Common myeloid progenitor, CD34-positive (primary cell): ENCODE measurements at regions not wholly inside any gene's neighbourhood (a gene's known extent, or its start where the extent isn't known, plus 50 kb on each side); places are given as distances from the start of the nearest gene placed in this dataset.

Experiments
- CTCF ChIA-PET: fragments of 350-600 bp; sonication (Branson Sonifier 250); formaldehyde crosslinking; loops from one replicate; lab custom pipeline; 2021; ENCODE audit warnings: antibody characterized with exemption; lab: Charles Lee
- POLR2A ChIA-PET: fragments of 350-600 bp; sonication (Branson Sonifier 250); formaldehyde crosslinking; loops from one replicate; lab custom pipeline; 2021; ENCODE audit warnings: antibody characterized with exemption; lab: Charles Lee
- DNase-seq, 3 donors: peaks; one replicate each; pipeline versions ENCODE4 v3.0.0 to v3.0.0-alpha.2; 2013
- H3K27ac ChIP-seq, 2 experiments: 1 replicate in 1 of 2; 2 replicates in 1 of 2; pipeline ENCODE4 v1.7.0; 2013; ENCODE audit warnings: inconsistent platforms in 2 of 2, low read length in 2 of 2, mild to moderate bottlenecking in 2 of 2, low read depth in 1 of 2, moderate library complexity in 1 of 2; ENCODE audit not compliant: severe bottlenecking in 2 of 2, insufficient read depth in 1 of 2, poor library complexity in 1 of 2
- H3K27me3 ChIP-seq, 5 experiments: replicated peaks in 2 of 5; 1 replicate in 3 of 5; 2 replicates in 2 of 5; pipeline versions ENCODE4 v1.6.1 to v1.7.0; 2013; ENCODE audit warnings: low read length in 4 of 5, mild to moderate bottlenecking in 2 of 5, moderate library complexity in 2 of 5, inconsistent platforms in 1 of 5; ENCODE audit not compliant: insufficient read depth in 5 of 5, control insufficient read depth in 4 of 5
- H3K36me3 ChIP-seq, 4 experiments: 1 replicate in 2 of 4; 2 replicates in 2 of 4; pipeline versions ENCODE4 v1.6.1 to v1.7.0; 2013; ENCODE audit warnings: low read length in 3 of 4, control low read depth in 1 of 4, mild to moderate bottlenecking in 1 of 4; ENCODE audit not compliant: control insufficient read depth in 4 of 4, insufficient read depth in 4 of 4
- H3K4me1 ChIP-seq, 4 experiments: 1 replicate in 3 of 4; 2 replicates in 1 of 4; pipeline versions ENCODE4 v1.6.1 to v1.7.1; 2013; ENCODE audit warnings: low read length in 3 of 4, mild to moderate bottlenecking in 3 of 4, control low read depth in 1 of 4, inconsistent platforms in 1 of 4, moderate library complexity in 1 of 4; ENCODE audit not compliant: control insufficient read depth in 4 of 4, insufficient read depth in 4 of 4; ENCODE audit errors: control extremely low read depth in 1 of 4
- H3K4me3 ChIP-seq, 7 experiments: 1 replicate in 4 of 7; 2 replicates in 3 of 7; pipeline versions ENCODE4 v1.5.1 to v1.7.0; 2013; ENCODE audit warnings: mild to moderate bottlenecking in 7 of 7, low read length in 6 of 7, moderate library complexity in 6 of 7, inconsistent platforms in 2 of 7, low read depth in 2 of 7, control low read depth in 1 of 7; ENCODE audit not compliant: insufficient read depth in 4 of 7, control insufficient read depth in 1 of 7; ENCODE audit errors: extremely low read depth in 1 of 7
- H3K9me3 ChIP-seq, 5 experiments: 1 replicate in 4 of 5; 2 replicates in 1 of 5; pipeline versions ENCODE4 v1.6.1 to v1.7.1; 2013; ENCODE audit warnings: low read length in 4 of 5, mild to moderate bottlenecking in 2 of 5, inconsistent platforms in 1 of 5, low read depth in 1 of 5, moderate library complexity in 1 of 5; ENCODE audit not compliant: control insufficient read depth in 4 of 5, insufficient read depth in 2 of 5; ENCODE audit errors: control extremely low read depth in 1 of 5
- WGBS: methylation state at CpG from one replicate; pipeline ENCODE4 v1.1.5; 2013; ENCODE audit not compliant: insufficient coverage; 5-methylcytosine and 5-hydroxymethylcytosine counted together

GRCh38 chr19:30071871-30072270 is 129.8 kb downstream of the URI1 start:
- 100% methylated on average over 10 of the region's 15 CpGs for WGBS
- Histone ChIP-seq H3K4me3 (no peak overlapping the region), H3K27me3 (no peaks in the 10 kb centered on the region), H3K4me1 (peaks cover 0 to 5% (median 1%) of the 10 kb centered on the region in 4 experiments), H3K9me3 (no peaks in the 10 kb centered on the region), H3K27ac (no peak overlapping the region), H3K36me3 (no peaks in the 10 kb centered on the region)
- ChIA-PET CTCF (no interaction called here), POLR2A (no interaction called here)
- no peak for DNase-seq

DNA sequence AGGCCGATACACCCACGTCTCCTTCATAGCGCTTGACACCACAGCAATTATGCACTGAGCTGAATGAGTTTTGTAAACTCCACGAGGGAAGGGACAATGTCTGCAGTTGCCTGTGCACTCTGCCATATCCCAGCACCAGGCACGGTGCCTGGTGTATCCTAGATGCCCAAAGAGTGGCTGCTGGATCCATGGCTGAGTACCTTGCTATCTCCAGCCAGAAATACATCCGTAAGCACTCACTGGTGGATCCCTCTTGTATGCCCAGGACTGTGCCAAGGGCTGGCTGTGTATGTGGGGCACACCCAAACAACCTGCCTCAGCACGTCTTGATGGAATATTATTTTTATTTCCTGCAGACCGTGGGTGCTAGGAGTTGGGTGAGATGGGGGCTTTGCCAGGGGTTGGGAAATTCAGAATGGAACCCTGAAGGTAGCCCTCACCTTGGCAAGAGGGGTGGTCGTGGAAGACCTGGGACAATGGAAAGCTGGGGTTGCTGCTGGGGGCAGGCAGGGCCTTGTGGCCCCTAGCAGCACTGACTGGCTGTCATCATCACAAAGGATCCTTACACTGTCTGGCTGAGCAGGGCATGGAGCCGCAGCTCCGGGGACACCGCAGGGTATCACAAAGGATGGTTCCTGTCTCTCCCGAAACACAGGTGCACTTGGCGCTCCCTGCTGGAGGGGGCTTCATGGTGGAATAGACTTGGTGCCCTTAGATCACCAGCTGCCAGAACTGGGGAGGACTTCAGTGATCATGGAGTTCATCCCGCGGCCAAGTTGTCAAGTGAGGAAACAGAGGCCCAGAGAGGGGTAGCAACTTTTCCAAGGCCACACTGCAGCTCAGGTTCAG is 131.3 kb downstream of the URI1 start:
- POLR2A ChIA-PET: no interaction called here
- DNase-seq: no peak
- Histone ChIP-seq H3K9me3 (no peaks in the 10 kb centered on the region), H3K4me1 (no peaks in the 10 kb centered on the region), H3K36me3 (no peaks in the 10 kb centered on the region), H3K27me3 (peaks cover 0 to 5% (median 0%) of the 10 kb centered on the region in 5 experiments), H3K4me3 (no peak overlapping the region), H3K27ac (no peak overlapping the region)
- WGBS: 97% methylated on average over 15 of the region's 16 CpGs
- CTCF ChIA-PET: no interaction called here

DNA sequence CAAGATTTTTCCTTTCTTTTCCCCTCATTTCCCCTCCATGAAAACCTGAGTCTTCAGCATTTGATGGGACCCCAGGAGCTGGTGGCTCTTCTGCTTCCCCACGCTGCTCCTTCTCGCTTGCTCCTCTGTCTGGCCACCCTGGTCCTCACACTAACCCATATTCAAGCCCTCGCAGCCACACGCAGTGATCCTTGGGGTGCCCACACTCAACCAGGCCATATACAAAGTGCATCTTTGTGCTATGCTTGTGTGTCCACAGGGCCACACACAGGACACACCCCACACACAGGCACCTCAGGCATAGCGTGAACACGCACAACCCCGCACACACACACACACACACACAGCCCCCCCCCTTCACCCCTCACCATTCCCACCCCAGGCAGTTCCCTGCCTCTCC is 132.1 kb downstream of the URI1 start:
- H3K4me1 ChIP-seq: no peaks in the 10 kb centered on the region
- CTCF ChIA-PET: no interaction called here
- 95% methylated on average over 6 of the region's 7 CpGs for whole genome bisulfite sequencing
- no peak overlapping the region for H3K27ac ChIP-seq
- peaks cover 0 to 1% (median 0%) of the 10 kb centered on the region in 5 experiments for H3K9me3 ChIP-seq
- POLR2A ChIA-PET: interaction anchor here (0.6 kb wide), 1 partner anchor 425 kb away, joined by 3 read pairs; no protein-coding TSS in a partner anchor
- peaks cover 0 to 5% (median under 1%) of the 10 kb centered on the region in 5 experiments for H3K27me3 ChIP-seq
- no peaks in the 10 kb centered on the region for H3K36me3 ChIP-seq
- no peak overlapping the region for H3K4me3 ChIP-seq
- DNase-seq: no peak

DNA sequence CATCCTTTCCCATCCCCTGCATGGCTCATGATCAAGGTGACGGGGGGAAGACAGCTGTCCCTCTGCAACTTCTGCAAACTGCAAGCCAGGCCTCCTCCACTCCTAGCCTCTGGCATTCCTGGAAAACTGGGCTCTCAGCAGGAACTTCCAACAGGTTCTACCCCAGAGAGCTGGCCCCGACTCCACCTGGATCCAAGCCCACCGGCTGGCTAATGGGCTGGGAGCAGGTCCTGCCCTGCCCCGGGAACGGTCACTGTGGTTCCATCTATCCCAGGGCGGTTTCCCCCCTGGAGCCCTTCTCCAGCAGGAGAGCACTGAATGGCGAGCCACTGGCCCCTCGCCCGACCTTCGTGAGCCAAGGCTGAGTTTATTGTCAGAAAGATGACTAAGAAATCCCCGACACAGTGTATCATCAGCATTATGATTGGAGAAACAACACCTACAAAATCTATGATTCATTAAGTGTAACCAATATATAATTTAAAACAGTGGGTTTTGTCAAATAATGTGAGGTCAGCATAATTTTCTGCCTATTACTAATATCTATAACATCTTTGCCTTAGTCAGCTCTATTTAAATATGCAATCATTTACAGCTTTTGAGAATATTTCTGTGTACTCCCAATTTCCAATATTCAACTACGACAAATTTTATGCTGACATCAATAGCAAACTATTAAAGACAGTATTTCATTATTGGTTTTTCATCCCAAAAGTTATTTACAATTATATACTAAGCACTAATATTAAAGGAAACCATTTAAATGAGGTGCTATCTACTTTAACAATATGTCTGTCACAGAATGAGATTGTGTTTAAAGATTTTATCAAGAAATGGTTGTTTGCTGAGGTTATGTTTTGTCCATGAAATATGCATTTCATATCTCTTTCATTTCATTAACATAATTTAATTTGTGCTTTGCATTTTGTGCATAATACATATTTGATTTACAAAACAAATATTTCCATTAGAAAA is 133.0 kb downstream of the URI1 start:
- WGBS: 97% methylated on average over 6 of the region's 12 CpGs
- no peak for DNase-seq
- Histone ChIP-seq H3K36me3 (no peaks in the 10 kb centered on the region), H3K4me1 (no peaks in the 10 kb centered on the region), H3K4me3 (no peak overlapping the region), H3K27me3 (peaks cover 0 to 5% (median 2%) of the 10 kb centered on the region in 5 experiments), H3K27ac (no peak overlapping the region), H3K9me3 (peaks cover 0 to 4% (median 0%) of the 10 kb centered on the region in 5 experiments)
- ChIA-PET POLR2A (no interaction called here), CTCF (no interaction called here)

DNA sequence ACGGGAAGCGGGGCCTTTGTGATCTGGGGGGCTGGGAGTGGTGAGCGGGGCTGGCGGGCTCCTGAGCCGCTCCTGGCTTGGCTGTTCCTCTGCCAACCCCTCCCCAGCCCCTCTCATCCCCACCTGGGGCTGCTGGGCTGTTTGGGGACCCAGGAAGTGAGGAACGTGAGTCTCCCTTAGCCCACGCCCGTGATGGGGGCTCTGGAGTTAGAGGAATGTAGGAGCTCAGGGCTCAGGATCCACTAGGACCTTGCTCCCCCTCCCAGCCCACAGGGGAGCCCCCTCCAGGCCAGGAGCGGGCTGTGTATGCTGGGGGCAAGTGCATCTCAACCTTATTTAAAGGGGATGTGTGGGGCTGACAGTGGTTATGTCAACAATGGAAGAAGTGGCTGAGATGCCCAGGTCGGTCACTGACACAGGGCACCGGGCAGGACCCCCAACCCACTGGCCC is 134.1 kb downstream of the URI1 start:
- ChIA-PET CTCF (no interaction called here), POLR2A (no interaction called here)
- 80% methylated on average over 3 of the region's 11 CpGs for WGBS

DNA sequence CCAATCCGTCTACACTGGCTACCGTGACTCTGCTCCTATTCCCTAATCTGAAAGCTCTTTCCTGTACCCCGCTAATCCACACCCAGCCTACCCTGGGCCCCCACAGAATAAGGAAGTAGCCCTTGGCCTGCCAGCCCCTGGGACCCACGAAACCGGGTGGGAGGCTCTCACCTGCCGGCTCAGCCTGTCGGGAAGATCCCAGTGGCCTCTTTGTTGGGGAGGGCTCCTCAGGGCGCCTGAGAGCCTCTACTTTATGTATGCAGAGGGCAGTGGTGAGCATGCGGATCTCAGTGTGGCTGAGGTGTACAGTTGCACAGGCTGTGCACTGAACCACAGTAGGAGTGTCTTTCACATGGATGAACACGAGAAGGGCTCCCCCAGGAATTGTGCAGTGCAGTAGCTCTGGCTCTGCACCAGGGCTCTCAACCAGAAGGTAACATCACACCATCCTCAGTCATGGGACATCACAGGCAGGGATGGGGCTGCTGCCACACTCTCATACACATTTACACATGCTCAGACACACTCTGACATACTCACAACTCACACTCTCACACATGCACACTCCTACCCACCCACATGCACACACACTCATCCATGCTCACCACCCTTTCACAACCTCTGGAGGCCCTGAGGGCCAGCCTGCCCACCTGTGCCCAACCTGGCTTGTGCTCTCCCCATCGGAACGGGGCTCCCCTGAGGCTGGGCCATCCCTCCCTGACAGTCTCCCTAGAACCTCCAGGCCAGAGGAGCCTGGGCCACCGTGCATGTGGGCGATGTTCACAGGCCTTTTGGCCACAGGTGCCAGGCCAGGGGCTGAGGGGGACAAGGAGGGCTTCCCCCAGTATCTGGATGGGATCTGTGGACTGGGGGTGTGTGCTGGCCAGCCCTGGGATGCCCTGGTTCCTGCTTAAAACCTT is 135.0 kb downstream of the URI1 start:
- 83% methylated on average over 13 of the region's 14 CpGs for WGBS
- H3K4me1 ChIP-seq: no peaks in the 10 kb centered on the region
- H3K4me3 ChIP-seq: no peak overlapping the region
- no peak for DNase-seq
- peaks cover 0 to 8% (median 0%) of the 10 kb centered on the region in 5 experiments for H3K9me3 ChIP-seq
- peaks cover 0 to 5% (median 2%) of the 10 kb centered on the region in 5 experiments for H3K27me3 ChIP-seq
- no peak overlapping the region for H3K27ac ChIP-seq
- ChIA-PET POLR2A (no interaction called here), CTCF (no interaction called here)
- H3K36me3 ChIP-seq: no peaks in the 10 kb centered on the region

More for the DNA sequence above, 134.1 kb downstream of the URI1 start:
- Histone ChIP-seq H3K4me3 (no peak overlapping the region), H3K27ac (no peak overlapping the region), H3K36me3 (no peaks in the 10 kb centered on the region), H3K27me3 (peaks cover 0 to 5% (median 2%) of the 10 kb centered on the region in 5 experiments), H3K4me1 (no peaks in the 10 kb centered on the region), H3K9me3 (peaks cover 0 to 8% (median 0%) of the 10 kb centered on the region in 5 experiments)
- no peak for DNase-seq
